Upper lobe of left lung (tissue), 4 donors: ENCODE measurements at regions not wholly inside any gene's neighbourhood (a gene's known extent, or its start where the extent isn't known, plus 50 kb on each side); places are given as distances from the start of the nearest gene placed in this dataset.

Experiments used
- CTCF ChIP-seq, 6 experiments: fragments of 450-650 bp in 4 of 6; fragments of 200-600 bp in 2 of 6; sonication (generic) in 2 of 6; IDR thresholded peaks; one replicate each; pipeline ENCODE4 v1.5.1; 2016 to 2019; ENCODE audit warnings: antibody characterized with exemption in 6 of 6
- EP300 ChIP-seq, 4 donors: sonication (generic); formaldehyde crosslinking; IDR thresholded peaks; one replicate each; pipeline ENCODE4 v1.5.1; 2017; ENCODE audit warnings: antibody characterized with exemption in 4 of 4, control low read depth in 2 of 4
- POLR2A ChIP-seq, 4 donors: fragments of 450-650 bp; IDR thresholded peaks; one replicate each; pipeline ENCODE4 v1.5.1; 2016 to 2017; ENCODE audit warnings: antibody characterized with exemption in 4 of 4, mild to moderate bottlenecking in 2 of 4

GRCh38 chr4:180745019-180745418 lies 1498.2 kb upstream of the TENM3 start:
- TF ChIP-seq CTCF (IDR thresholded peaks at IDR 0.05) (no peak), POLR2A (IDR thresholded peaks at IDR 0.05) (no peak), EP300 (IDR thresholded peaks at IDR 0.05) (no peak)
